ENCODE measurements at regions not wholly inside any gene's neighbourhood (a gene's known extent, or its start where the extent isn't known, plus 50 kb on each side); places are given as distances from the start of the nearest gene placed in this dataset.
"Not testable (repeated sequence)": the region's sequence is repeated elsewhere in the genome, so short reads cannot be mapped to it uniquely, and the experiment has no call there.

DNA sequence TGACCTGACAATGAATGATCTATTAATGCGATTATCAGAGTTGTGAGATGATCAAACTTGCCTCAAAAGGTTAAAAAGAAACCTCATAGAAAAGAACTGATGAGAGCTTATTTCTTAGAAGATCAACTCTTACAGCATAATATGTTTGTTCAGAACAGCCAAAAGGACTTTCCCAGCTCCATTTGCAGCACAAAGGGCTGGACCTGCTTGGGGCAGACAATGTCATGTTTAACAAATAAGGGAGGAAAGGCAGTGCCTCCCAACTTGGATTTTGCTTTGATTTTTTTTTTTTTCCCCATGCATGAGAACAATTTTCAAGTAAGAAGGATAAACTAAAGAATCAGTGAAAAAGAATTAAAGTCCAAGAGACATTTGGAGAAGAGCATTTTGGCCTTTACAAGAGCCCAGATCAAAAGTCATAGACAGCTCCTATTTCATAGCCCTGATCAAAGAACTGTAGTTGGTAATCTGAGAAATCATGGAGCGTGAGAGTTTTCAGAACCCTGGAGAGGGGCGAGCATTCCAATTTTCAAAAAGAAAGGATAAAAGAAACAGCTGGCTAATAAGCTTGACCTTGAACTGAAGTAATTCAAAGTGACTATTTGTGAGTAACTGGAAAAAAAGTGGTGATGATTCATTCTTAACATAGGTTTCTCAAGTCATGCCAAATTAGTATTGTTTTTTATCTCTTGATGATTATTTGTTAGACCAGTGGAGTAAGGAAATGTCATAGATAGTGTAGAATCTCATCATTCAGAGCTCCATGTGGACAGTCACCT, 136.0 kb upstream of the CFAP20DC start:
- Histone ChIP-seq H3K4me3 (no peak overlapping the region), H3K9me3 (no peaks in the 10 kb centered on the region), H3K27me3 (no peaks in the 10 kb centered on the region), H3K27ac (replicated peaks in 1 of 4) (no peak overlapping the region), H3K36me3 (no peaks in the 10 kb centered on the region), H3K4me1 (no peaks in the 10 kb centered on the region)
- 51% methylated on average over 3 of the region's 3 CpGs for WGBS
- DNase-seq (ENCODE audit: extremely low spot score) = no peak
- TF ChIP-seq, protein P1, sequence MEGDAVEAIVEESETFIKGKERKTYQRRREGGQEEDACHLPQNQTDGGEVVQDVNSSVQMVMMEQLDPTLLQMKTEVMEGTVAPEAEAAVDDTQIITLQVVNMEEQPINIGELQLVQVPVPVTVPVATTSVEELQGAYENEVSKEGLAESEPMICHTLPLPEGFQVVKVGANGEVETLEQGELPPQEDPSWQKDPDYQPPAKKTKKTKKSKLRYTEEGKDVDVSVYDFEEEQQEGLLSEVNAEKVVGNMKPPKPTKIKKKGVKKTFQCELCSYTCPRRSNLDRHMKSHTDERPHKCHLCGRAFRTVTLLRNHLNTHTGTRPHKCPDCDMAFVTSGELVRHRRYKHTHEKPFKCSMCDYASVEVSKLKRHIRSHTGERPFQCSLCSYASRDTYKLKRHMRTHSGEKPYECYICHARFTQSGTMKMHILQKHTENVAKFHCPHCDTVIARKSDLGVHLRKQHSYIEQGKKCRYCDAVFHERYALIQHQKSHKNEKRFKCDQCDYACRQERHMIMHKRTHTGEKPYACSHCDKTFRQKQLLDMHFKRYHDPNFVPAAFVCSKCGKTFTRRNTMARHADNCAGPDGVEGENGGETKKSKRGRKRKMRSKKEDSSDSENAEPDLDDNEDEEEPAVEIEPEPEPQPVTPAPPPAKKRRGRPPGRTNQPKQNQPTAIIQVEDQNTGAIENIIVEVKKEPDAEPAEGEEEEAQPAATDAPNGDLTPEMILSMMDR (IDR thresholded peaks at IDR 0.05) = no peak
- TF ChIP-seq POLR2AphosphoS5 (IDR thresholded peaks at IDR 0.05) = no peak
- no peak for TF ChIP-seq POLR2A (IDR thresholded peaks at IDR 0.05; ENCODE audit: low read depth)
- no peak for TF ChIP-seq EP300 (IDR thresholded peaks at IDR 0.05)
- intact Hi-C loops (cut with DNase I) = no loop called here

DNA sequence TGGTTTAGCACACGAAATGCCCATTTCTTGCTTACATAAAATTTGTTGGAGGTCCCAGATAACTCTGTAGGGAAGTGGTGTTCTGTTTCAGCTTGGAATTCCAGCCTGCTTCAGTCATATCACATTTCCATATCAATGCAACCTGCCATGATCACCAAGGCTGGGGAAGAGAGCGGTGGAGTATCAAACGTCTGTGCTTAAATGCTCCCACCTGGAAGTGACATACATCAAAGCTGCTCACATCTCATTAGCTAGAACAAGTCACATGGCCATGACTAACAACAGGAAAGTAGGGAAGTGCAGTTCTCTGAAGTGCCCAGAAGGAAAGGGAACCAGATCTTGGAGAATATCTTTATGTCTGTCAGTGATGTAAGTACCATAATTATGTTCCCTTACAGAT, 130.2 kb upstream of the CFAP20DC start:
- Histone ChIP-seq H3K27ac (replicated peaks in 1 of 4) (no peak overlapping the region), H3K4me1 (no peaks in the 10 kb centered on the region), H3K4me3 (no peak overlapping the region), H3K36me3 (no peaks in the 10 kb centered on the region), H3K27me3 (no peaks in the 10 kb centered on the region), H3K9me3 (no peaks in the 10 kb centered on the region)
- WGBS = 51% methylated on average over 3 of the region's 3 CpGs
- no peak for DNase-seq (ENCODE audit: extremely low spot score)
- TF ChIP-seq EP300 (IDR thresholded peaks at IDR 0.05) (no peak), POLR2AphosphoS5 (IDR thresholded peaks at IDR 0.05) (no peak)
- intact Hi-C loops (cut with DNase I) = no loop called here

DNA sequence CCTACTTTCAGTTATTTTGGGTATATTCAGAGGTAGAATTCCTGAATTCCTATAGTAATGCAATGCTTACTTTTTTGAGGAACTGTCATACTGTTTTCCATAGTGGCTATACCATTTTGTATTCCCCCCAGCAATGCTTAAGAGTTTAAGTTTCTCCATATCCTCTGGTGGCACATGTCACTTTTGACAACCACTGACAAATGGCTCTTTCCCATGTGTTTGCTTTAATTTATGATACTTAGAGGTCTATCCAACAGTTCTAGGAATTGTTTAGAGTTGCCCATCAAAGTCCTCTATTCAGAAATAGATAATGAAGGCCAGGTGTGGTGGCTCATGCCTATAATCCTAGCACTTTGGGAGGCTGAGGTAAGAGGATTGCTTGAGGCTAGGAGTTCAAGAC, 128.9 kb upstream of the CFAP20DC start:
- intact Hi-C loops (cut with DNase I) = no loop called here
- TF ChIP-seq, protein P1 (IDR thresholded peaks at IDR 0.05) = no peak
- TF ChIP-seq EP300 (IDR thresholded peaks at IDR 0.05) = no peak
- no peak for TF ChIP-seq POLR2A (IDR thresholded peaks at IDR 0.05; ENCODE audit: low read depth)
- no peak for TF ChIP-seq POLR2AphosphoS5 (IDR thresholded peaks at IDR 0.05)
- Histone ChIP-seq H3K4me1 (no peaks in the 10 kb centered on the region), H3K36me3 (no peaks in the 10 kb centered on the region), H3K27ac (replicated peaks in 1 of 4) (no peak overlapping the region), H3K27me3 (no peaks in the 10 kb centered on the region), H3K9me3 (no peaks in the 10 kb centered on the region), H3K4me3 (no peak overlapping the region)
- no peak for DNase-seq (ENCODE audit: extremely low spot score)

DNA sequence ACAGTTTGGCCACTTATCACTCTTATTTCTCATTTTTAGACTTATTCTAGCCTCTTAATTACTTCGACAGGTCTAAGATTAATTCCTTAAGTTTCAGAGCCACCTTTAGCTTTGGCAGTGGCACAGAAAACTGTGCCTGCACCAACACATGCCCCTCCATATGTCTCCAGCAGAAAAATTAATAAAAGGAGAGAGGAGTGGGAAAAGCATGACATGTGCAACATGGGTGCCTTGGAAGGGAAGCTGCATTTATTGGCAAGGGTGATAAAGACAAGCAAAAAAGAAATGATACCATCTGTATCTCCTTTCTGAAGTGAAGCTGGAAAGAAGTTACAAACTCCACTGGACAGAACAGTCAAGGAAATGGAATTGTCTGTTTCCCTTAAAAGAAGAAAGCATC, 121.7 kb upstream of the CFAP20DC start:
- Histone ChIP-seq H3K27ac (replicated peaks in 1 of 4) (no peak overlapping the region), H3K27me3 (no peaks in the 10 kb centered on the region), H3K4me3 (no peak overlapping the region), H3K9me3 (no peaks in the 10 kb centered on the region), H3K4me1 (no peaks in the 10 kb centered on the region), H3K36me3 (no peaks in the 10 kb centered on the region)
- TF ChIP-seq, protein P1 (IDR thresholded peaks at IDR 0.05) = no peak
- no peak for TF ChIP-seq EP300 (IDR thresholded peaks at IDR 0.05)
- intact Hi-C loops (cut with DNase I) = no loop called here
- 96% methylated on average over 1 of the region's 1 CpG for WGBS
- no peak for DNase-seq (ENCODE audit: extremely low spot score)

DNA sequence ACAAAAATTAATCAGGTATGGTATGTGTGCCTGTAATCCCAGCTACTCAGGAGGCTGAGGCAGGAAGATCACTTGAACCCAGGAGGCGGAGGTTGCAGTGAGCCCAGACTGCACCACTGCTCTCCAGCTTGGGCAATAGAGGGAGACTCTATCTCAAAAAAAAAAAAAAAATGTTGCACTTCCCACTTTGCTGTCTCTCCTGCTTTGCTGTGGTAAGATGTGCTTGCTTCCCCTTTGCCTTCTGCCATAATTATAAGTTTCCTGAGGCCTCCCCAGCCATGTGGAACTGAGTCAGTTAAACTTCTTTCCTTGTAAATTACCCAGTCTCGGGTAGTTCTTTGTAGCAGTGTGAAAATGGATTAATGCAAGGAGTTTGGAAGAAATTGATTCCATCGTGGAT, 120.3 kb upstream of the CFAP20DC start:
- H3K4me1 ChIP-seq; H3K27ac ChIP-seq (replicated peaks in 1 of 4); H3K36me3 ChIP-seq; H3K9me3 ChIP-seq; intact Hi-C loops (cut with DNase I); H3K4me3 ChIP-seq; DNase-seq (ENCODE audit: extremely low spot score); H3K27me3 ChIP-seq: not testable (repeated sequence)
- 89% methylated on average over 3 of the region's 3 CpGs for WGBS

DNA sequence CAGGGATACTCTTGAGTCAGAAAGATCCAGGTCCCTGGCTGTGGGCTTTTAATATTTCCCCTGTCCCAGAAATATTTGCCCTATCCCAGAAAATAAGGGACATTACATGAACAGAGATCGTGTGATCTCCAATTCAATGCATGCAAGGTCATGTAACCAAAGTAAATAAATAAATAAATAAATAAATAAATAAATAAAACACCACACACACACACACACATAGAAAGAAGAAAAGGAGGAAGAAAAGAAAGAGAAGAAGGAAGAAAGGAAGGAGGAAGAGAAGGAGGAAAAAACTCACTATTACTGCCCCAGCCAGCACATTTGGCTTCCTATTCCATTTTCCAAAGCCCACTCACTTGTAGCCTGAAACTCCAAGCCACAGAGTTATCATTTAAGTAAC, 117.9 kb upstream of the CFAP20DC start:
- Histone ChIP-seq H3K9me3 (no peaks in the 10 kb centered on the region), H3K4me3 (no peak overlapping the region), H3K4me1 (no peaks in the 10 kb centered on the region), H3K27me3 (no peaks in the 10 kb centered on the region), H3K36me3 (no peaks in the 10 kb centered on the region), H3K27ac (replicated peaks in 1 of 4) (no peak overlapping the region)
- 96% methylated on average over 1 of the region's 1 CpG for WGBS
- no peak for DNase-seq (ENCODE audit: extremely low spot score)
- intact Hi-C loops (cut with DNase I) = no loop called here
- TF ChIP-seq EP300 (IDR thresholded peaks at IDR 0.05) (no peak), POLR2AphosphoS5 (IDR thresholded peaks at IDR 0.05) (no peak), POLR2A (IDR thresholded peaks at IDR 0.05; ENCODE audit: low read depth) (no peak)
- TF ChIP-seq, protein P1 (IDR thresholded peaks at IDR 0.05) = no peak
